Activated CD4-positive, alpha-beta memory T cell treated with anti-CD3 and anti-CD28 coated beads, Interleukin-2, amount 10 ng/mL, durations not matched to agents 7 days and 5 days (primary cell): ENCODE measurements at regions not wholly inside any gene's neighbourhood (a gene's known extent, or its start where the extent isn't known, plus 50 kb on each side); places are given as distances from the start of the nearest gene placed in this dataset.

ENCODE experiments used
- CTCF ChIA-PET: fragments of 350-600 bp; sonication (Branson Sonifier 250); formaldehyde crosslinking; loops from one replicate; lab custom pipeline; 2021; ENCODE audit warnings: antibody characterized with exemption, inconsistent platforms; lab: Charles Lee
- POLR2A ChIA-PET: fragments of 350-600 bp; sonication (Branson Sonifier 250); formaldehyde crosslinking; loops from one replicate; lab custom pipeline; 2021; ENCODE audit warnings: antibody characterized with exemption; lab: Charles Lee
- DNase-seq: peaks from one replicate; pipeline ENCODE4 v3.0.0-alpha.2; 2020
- H3K27ac Mint-ChIP-seq: one replicate; pipeline ENCODE4 v1.8.0; 2021; ENCODE audit warnings: mild to moderate bottlenecking, mixed read lengths
- H3K27me3 Mint-ChIP-seq: one replicate; pipeline ENCODE4 v1.8.0; 2021; ENCODE audit warnings: mixed read lengths
- H3K36me3 Mint-ChIP-seq: one replicate; pipeline ENCODE4 v1.8.0; 2021; ENCODE audit warnings: low read depth, mixed read lengths
- H3K4me1 Mint-ChIP-seq: one replicate; pipeline ENCODE4 v1.8.0; 2021; ENCODE audit warnings: mixed read lengths
- H3K4me3 Mint-ChIP-seq: one replicate; pipeline ENCODE4 v1.8.0; 2021; ENCODE audit warnings: mild to moderate bottlenecking, mixed read lengths
- H3K9me3 Mint-ChIP-seq: one replicate; pipeline ENCODE4 v1.8.0; 2021; ENCODE audit warnings: mixed read lengths

DNA sequence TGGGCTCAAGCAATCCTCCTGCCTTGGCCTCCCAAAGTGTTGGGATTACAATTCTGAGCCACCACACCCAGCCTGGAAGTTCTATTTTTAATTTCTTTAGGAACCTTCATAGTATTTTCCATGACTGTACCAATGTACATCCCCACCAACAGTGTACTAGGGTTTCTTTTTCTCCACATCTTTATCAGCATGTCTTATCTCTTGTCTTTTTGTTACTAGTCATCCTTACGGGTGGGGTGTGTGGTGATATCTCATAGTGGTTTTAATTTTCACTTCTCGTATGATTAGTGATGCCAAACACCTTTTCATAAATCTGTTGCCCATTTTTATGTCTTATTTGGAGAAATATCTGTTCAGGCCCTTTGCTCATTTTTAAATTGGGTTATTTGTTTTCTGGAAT, 123.0 kb upstream of the MEF2C start:
- no peak for DNase-seq
- peaks cover 4% of the 10 kb centered on the region for H3K9me3 Mint-ChIP-seq
- no peaks in the 10 kb centered on the region for H3K36me3 Mint-ChIP-seq
- no peak overlapping the region for H3K27ac Mint-ChIP-seq
- ChIA-PET POLR2A (no interaction called here), CTCF (no interaction called here)
- no peaks in the 10 kb centered on the region for H3K27me3 Mint-ChIP-seq
- no peak overlapping the region for H3K4me3 Mint-ChIP-seq
- peaks cover 2% of the 10 kb centered on the region for H3K4me1 Mint-ChIP-seq

DNA sequence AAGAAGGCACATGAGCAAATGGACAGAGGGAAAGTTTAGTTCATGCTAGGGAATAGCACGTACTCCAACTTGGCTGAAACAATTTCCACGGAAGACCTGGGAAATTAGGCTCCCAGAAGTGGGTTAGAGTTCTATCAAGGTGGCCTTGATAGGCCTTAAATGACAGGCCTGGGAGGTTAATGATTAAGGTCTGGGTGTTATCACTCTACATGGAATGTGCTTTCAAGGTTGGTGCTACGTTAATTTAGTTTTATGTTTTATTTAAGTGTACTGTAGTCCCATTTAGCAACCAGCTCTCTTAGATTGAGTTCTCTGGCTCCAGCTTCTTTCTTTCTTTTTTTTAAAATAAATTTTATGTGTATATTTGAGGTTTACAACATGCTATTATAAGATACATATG, 121.4 kb upstream of the MEF2C start:
- no peak overlapping the region for H3K4me3 Mint-ChIP-seq
- ChIA-PET POLR2A (no interaction called here), CTCF (no interaction called here)
- peaks cover 2% of the 10 kb centered on the region for H3K4me1 Mint-ChIP-seq
- H3K27me3 Mint-ChIP-seq: no peaks in the 10 kb centered on the region
- no peaks in the 10 kb centered on the region for H3K36me3 Mint-ChIP-seq
- DNase-seq: no peak
- H3K9me3 Mint-ChIP-seq: peaks cover 4% of the 10 kb centered on the region
- no peak overlapping the region for H3K27ac Mint-ChIP-seq

DNA sequence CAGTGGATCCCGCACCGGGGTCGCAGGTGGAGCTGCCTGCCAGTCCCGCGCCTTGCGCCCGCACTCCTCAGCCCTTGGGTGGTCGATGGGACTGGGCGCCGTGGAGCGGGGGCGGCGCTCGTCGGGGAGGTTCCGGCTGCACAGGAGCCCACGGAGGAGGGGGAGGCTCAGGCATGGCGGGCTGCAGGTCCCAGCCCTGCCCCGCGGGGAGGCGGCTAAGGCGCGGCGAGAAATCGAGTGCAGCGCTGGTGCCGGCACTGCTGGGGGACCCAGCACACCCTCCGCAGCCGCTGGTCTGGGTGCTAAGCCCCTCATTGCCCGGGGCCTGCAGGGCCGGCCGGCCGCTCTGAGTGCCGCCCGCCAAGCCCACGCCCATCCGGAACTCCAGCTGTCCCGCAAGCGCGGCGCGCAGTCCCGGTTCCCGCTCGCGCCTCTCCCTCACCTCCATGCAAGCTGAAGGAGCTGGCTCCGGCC, 120.6 kb upstream of the MEF2C start:
- Mint-ChIP-seq H3K4me3 (no peak overlapping the region), H3K4me1 (peaks cover 2% of the 10 kb centered on the region), H3K27me3 (no peaks in the 10 kb centered on the region), H3K9me3 (peaks cover 4% of the 10 kb centered on the region), H3K36me3 (no peaks in the 10 kb centered on the region), H3K27ac (no peak overlapping the region)
- no peak for DNase-seq
- POLR2A ChIA-PET: no interaction called here
- CTCF ChIA-PET: no interaction called here

DNA sequence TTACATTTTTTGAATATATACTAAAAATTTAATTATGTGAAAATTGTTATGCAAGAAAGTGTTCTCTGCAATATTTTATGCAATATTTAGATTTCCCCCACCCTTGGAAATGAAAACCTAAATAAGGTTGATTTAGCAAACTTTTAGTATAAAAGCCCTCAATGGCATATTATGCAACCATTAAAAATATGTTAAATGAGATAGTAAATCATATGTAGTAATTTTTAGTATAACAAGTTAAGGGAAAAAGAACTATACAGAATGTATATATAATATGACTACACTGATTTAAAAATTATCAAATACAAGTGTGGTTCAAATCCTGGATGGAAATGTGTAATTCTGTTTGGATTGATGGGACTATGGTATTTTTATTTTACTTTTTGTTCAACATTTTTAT, 116.9 kb upstream of the MEF2C start:
- Mint-ChIP-seq H3K9me3 (peaks cover 4% of the 10 kb centered on the region), H3K4me1 (no peaks in the 10 kb centered on the region), H3K27ac (no peak overlapping the region), H3K36me3 (no peaks in the 10 kb centered on the region), H3K4me3 (no peak overlapping the region), H3K27me3 (peaks cover 3% of the 10 kb centered on the region)
- ChIA-PET CTCF (no interaction called here), POLR2A (no interaction called here)
- no peak for DNase-seq

DNA sequence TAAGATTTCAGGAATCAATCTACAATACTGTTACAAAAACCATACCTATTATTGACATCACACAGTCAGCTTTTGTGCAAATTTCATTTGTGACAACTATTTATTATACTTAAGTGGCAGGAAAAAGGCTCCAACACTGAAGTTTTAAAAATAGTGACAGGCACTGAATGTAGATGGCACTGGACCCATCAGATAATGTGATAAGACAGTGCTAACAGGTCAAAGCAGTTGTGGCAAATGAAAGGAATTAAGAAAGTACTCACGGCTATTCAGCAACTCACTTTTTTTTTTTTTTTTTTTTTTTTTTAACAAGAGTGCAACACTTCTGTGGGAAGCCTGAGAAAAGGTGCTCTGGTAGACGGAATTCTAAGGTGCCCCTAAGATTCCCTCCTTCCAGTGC, 115.0 kb upstream of the MEF2C start:
- Mint-ChIP-seq H3K27ac (no peak overlapping the region), H3K9me3 (peaks cover 2% of the 10 kb centered on the region), H3K4me3 (no peak overlapping the region), H3K36me3 (no peaks in the 10 kb centered on the region), H3K27me3 (peaks cover 3% of the 10 kb centered on the region), H3K4me1 (no peaks in the 10 kb centered on the region)
- CTCF ChIA-PET: no interaction called here
- DNase-seq: no peak
- POLR2A ChIA-PET: no interaction called here

DNA sequence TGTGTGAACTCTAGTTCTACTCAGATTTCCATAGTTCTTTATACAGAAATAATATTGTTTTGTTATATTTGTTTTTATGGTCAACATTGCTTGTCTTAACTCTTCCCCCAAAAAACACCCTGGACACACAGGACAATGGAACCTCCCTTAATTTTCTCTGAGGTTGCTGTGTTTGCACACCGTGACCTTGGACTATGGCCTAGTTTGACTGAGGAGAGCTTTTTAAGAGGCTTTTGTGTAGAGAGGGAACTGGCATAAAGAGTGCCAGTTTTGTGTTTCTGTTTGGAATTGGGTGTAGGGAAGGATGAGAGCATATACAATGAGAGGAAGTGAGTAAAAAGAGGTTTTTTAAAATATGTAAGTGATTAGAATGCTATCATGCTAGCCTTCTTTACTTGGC, 101.1 kb upstream of the MEF2C start:
- ChIA-PET POLR2A (no interaction called here), CTCF (no interaction called here)
- Mint-ChIP-seq H3K27me3 (no peaks in the 10 kb centered on the region), H3K36me3 (no peaks in the 10 kb centered on the region), H3K4me3 (no peak overlapping the region), H3K27ac (no peak overlapping the region), H3K9me3 (no peaks in the 10 kb centered on the region), H3K4me1 (peaks cover 3% of the 10 kb centered on the region)
- no peak for DNase-seq

DNA sequence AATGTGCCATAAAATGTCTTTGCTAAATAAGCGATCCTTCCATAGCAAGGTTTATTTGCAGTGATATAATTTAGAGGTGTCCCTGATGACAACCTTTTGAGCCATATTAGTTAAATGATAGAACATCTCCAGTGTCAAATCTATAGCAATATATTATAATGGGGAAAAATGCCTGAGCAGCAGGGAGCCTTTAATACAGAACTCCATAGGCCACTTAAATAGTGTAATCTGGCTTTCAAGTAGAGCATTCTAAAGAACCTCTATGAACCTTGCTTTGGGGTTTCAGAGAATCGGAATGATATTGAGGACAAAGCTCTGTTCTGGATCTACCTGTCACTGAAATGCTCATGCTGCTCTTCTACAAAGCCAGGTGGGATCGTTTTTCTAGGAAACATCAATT, 96.7 kb upstream of the MEF2C start:
- no peaks in the 10 kb centered on the region for H3K27me3 Mint-ChIP-seq
- H3K4me1 Mint-ChIP-seq: peaks cover 3% of the 10 kb centered on the region
- DNase-seq: no peak
- ChIA-PET CTCF (no interaction called here), POLR2A (no interaction called here)
- no peak overlapping the region for H3K27ac Mint-ChIP-seq
- no peaks in the 10 kb centered on the region for H3K9me3 Mint-ChIP-seq
- H3K4me3 Mint-ChIP-seq: no peak overlapping the region
- H3K36me3 Mint-ChIP-seq: no peaks in the 10 kb centered on the region

DNA sequence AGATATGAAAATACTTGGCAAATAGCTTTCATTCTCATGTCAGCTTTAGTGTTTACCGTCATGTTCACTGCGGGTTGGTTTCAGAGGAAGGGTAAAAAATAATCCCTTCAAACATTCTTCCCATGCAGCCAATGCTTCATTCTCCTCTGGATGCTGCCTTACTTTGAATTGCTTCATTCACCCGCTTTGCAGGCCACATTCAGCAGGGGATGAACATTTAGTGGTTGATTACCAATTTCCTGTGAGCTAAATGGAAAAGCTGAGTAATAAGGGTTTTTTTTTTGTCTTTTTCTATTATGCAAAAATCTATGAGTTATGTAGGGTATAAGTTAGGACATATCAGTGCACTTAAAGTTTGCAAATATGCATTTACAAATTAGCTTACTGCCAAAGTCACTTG, 96.3 kb upstream of the MEF2C start:
- H3K4me3 Mint-ChIP-seq: no peak overlapping the region
- no peaks in the 10 kb centered on the region for H3K9me3 Mint-ChIP-seq

DNA sequence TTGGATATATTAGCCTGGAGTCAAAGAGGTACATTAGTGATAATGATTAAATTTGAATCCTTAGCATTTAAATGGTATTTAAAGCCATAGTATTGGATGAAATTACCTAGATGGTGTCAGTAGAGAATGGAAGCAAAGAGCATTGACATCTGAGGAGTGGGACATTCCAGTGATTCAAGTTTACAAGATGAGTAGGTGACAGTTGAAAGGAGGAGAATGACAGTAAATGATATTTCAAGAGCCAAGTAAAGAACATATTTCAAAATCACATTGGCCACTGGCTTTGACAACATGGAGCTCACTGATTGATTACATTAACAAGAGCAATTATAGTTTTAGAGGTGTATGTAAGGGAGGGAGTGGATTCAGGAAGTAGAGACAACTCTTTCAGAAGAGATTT, 93.9 kb upstream of the MEF2C start:
- H3K36me3 Mint-ChIP-seq: no peaks in the 10 kb centered on the region
- POLR2A ChIA-PET: no interaction called here
- H3K9me3 Mint-ChIP-seq: no peaks in the 10 kb centered on the region
- H3K4me1 Mint-ChIP-seq: peaks cover 3% of the 10 kb centered on the region
- H3K27me3 Mint-ChIP-seq: no peaks in the 10 kb centered on the region
- CTCF ChIA-PET: no interaction called here
- H3K27ac Mint-ChIP-seq: no peak overlapping the region
- no peak overlapping the region for H3K4me3 Mint-ChIP-seq
- no peak for DNase-seq

More for the DNA sequence above, 96.3 kb upstream of the MEF2C start:
- H3K27me3 Mint-ChIP-seq: no peaks in the 10 kb centered on the region
- H3K4me1 Mint-ChIP-seq: peaks cover 3% of the 10 kb centered on the region
- ChIA-PET POLR2A (no interaction called here), CTCF (no interaction called here)
- H3K27ac Mint-ChIP-seq: no peak overlapping the region
- no peak for DNase-seq
- H3K36me3 Mint-ChIP-seq: no peaks in the 10 kb centered on the region

DNA sequence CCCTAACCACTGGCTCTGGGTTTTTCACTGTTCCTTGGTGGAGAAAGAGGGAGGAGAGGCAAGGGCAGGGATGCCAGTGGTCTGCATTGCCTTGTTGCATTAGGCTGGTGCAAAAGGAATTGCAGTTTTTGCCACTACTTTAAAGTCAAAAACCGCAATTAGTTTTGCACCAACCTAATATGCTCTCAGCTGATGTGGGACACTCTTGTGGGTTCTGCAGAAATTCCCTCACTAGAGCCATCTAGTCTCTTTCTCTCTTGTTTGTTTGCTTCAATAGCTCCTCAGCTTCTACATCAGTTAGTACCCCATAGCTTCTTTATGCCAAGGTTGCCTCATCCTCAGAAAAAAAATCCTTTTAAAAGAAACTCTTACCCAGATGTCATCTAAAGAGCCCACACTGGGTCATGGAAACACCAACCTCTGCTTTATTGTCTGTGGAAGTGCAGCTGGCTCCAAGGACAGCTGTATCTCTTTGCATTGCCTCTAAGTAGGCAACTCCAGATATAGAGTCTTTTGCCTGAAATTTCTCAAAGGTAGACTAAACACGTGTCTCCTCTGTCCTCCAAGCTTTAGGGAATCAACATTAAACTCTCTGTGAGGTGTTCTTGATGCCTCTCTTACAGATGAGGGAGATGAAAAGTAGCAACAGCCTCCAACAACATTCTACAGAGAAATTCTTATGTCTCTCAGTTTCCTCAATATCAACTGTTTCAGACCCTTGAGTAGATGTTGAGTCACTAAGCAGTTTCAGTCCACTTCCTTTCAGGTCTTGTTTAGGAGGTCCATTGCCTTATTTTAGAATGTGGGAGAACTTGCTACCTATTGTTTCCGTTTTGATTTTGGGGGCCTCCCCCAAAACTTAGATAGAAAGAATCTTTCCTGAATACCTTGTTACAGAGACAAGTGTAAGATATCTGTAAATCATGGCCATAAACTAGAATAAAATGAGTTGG, 84.9 kb upstream of the MEF2C start:
- Mint-ChIP-seq H3K9me3 (no peaks in the 10 kb centered on the region), H3K4me1 (no peaks in the 10 kb centered on the region), H3K36me3 (no peaks in the 10 kb centered on the region), H3K4me3 (no peak overlapping the region), H3K27me3 (no peaks in the 10 kb centered on the region), H3K27ac (no peak overlapping the region)
- CTCF ChIA-PET: no interaction called here
- DNase-seq: no peak
- POLR2A ChIA-PET: no interaction called here

DNA sequence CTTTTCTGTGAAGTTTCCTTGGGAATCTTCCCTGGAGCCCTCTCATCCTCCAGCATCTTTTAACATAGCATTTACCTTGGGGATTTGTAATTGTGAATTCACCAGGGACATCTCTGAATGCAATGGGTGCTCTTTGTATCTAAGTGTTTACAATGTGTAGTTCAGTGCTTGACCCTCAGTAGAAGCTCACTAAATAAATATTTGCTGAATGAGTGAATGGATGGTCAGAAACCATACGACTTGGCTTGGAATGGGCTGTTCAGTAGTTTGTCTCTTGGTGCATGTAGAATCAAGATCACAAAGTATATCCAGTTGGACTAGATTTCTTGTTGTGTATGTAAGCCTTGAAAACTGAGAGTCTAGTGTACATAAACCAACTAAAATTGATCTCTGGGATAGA, 81.8 kb upstream of the MEF2C start:
- CTCF ChIA-PET: no interaction called here
- H3K4me1 Mint-ChIP-seq: no peaks in the 10 kb centered on the region
- no peak overlapping the region for H3K27ac Mint-ChIP-seq
- POLR2A ChIA-PET: no interaction called here
- no peak for DNase-seq
- H3K9me3 Mint-ChIP-seq: no peaks in the 10 kb centered on the region
- no peaks in the 10 kb centered on the region for H3K27me3 Mint-ChIP-seq
- no peak overlapping the region for H3K4me3 Mint-ChIP-seq
- H3K36me3 Mint-ChIP-seq: no peaks in the 10 kb centered on the region

DNA sequence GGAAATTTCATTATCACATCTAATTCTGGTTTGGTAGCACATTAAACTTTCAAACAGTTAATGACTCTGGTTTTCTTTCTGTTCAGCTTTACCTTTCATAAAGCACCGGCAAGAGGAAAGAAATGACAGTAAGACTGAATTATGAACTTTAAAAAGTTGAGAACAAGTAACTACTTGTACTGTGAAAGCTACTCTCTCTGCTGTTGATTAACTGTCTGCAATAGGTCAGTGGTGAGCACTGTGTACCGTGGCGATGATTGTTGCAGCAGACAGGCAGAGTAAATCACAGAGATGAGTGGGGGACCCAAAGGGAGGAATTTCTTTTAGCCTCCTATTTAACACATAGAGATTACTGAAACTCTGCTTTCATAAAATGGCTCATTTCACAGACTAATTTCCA, 74.0 kb upstream of the MEF2C start:
- Mint-ChIP-seq H3K4me1 (no peaks in the 10 kb centered on the region), H3K27me3 (no peaks in the 10 kb centered on the region), H3K9me3 (no peaks in the 10 kb centered on the region), H3K4me3 (no peak overlapping the region), H3K27ac (no peak overlapping the region), H3K36me3 (no peaks in the 10 kb centered on the region)
- DNase-seq: no peak
- POLR2A ChIA-PET: no interaction called here
- CTCF ChIA-PET: no interaction called here

DNA sequence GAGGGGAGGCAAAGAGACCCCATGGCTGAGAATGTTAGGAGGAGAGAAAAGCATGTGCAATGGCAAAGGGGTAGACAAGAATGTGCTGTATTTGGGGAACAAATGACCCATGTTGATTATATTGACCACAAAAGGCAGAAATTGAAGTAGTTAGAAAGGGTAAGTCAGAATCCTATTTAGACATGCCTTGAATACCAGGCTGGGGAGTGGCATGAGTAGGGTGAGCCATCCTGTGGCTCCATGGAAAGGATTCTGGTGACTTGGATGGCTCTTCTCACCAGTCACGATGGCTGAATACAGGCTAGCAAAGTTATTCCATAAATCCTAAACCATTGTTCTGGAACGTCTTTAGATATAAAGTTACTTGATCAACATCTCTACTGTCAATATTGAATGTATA, 73.4 kb upstream of the MEF2C start:
- no peaks in the 10 kb centered on the region for H3K27me3 Mint-ChIP-seq
- no peaks in the 10 kb centered on the region for H3K4me1 Mint-ChIP-seq
- H3K4me3 Mint-ChIP-seq: no peak overlapping the region
- H3K36me3 Mint-ChIP-seq: no peaks in the 10 kb centered on the region
- H3K27ac Mint-ChIP-seq: no peak overlapping the region
- CTCF ChIA-PET: no interaction called here
- POLR2A ChIA-PET: no interaction called here
- DNase-seq: no peak
- H3K9me3 Mint-ChIP-seq: no peaks in the 10 kb centered on the region

DNA sequence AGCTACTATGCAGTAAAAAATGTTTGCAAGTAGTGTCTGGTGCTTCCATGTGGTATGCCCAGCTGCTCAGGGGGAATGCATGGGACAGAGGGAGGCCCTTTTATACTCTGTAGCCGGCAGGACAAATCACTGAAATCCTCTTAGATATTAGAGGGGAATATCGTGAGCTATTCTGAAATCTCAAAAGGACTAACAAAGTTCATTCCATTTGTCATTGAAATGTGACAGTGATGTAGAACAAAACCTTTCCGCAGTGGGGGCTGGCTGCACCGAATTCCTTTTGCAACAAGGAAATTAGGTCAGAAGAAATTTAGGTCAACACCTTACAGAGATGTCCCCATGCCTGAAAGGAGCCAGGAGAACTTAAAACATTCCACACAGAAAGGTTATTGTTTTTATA, 72.4 kb upstream of the MEF2C start:
- Mint-ChIP-seq H3K36me3 (no peaks in the 10 kb centered on the region), H3K9me3 (no peaks in the 10 kb centered on the region), H3K27ac (no peak overlapping the region), H3K27me3 (no peaks in the 10 kb centered on the region), H3K4me3 (no peak overlapping the region), H3K4me1 (no peaks in the 10 kb centered on the region)
- no peak for DNase-seq
- ChIA-PET POLR2A (no interaction called here), CTCF (no interaction called here)
